A204.1 (cell line): ENCODE measurements at regions not wholly inside any gene's neighbourhood (a gene's known extent, or its start where the extent isn't known, plus 50 kb on each side); places are given as distances from the start of the nearest gene placed in this dataset.
"Not testable (repeated sequence)": the region's sequence is repeated elsewhere in the genome, so short reads cannot be mapped to it uniquely, and the experiment has no call there.

Source experiments
- FAIRE-seq: peaks from 2 replicates; lab custom pipeline; 2012; peaks lifted over from hg19 to GRCh38; lab: Jason Lieb, UNC

DNA sequence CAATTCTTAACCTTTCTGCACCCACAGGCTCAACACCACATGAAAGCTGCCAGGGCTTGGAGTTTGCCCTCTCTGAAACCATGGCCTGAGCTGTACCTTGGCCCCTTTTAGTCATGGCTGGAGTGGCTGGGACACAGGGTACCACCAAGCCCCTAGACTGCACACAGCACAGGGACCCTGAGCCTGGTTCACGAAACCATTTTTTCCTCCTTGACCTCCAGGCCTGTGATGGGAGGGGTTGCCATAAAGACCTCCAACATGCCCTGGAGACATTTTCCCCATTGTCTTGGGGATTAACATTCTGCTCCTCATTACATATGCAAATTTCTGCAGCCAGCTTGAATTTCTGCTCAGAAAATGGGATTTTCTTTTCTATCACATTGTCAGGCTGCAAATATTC is 113.4 kb downstream of the XPNPEP1 start:
- not testable (repeated sequence) for FAIRE-seq

DNA sequence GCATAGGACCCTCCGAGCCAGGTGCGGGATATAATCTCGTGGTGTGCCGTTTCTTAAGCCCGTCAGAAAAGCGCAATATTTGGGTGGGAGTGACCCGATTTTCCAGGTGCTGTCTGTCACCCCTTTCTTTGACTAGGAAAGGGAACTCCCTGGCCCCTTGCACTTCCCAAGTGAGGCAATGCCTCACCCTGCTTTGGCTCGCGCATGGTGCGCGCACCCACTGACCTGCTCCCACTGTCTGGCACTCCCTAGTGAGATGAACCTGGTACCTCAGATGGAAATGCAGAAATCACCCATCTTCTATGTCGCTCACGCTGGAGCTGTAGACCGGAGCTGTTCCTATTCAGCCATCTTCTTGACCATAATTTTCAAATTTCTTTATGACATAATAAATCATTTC is 122.1 kb downstream of the XPNPEP1 start:
- not testable (repeated sequence) for FAIRE-seq

DNA sequence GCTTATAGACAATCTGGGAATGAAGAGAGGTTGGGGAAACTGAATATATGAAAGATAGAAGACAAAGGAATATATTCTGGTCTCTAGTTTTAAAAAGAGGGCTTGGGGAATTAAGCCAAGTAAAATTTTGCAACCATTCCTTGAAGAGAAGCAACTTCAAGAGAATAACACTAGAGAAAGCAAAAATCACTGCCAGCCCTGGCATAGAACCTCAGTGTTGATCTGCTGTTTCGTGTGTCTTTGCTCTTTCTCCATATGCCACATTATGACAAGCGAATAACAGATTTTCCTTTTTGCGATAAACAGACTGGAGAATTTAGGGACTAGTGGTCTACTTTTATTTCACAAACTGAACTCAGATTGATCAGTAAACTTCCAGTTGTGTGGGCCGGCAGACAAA is 132.7 kb downstream of the XPNPEP1 start:
- FAIRE-seq, result no peak

GRCh38 chr10:109784236-109784635 is 139.1 kb downstream of the XPNPEP1 start:
- no peak for FAIRE-seq

GRCh38 chr10:109783286-109783685 is 140.0 kb downstream of the XPNPEP1 start:
- FAIRE-seq, result no peak

GRCh38 chr10:109780997-109781396 is 142.3 kb downstream of the XPNPEP1 start:
- FAIRE-seq, result no peak

DNA sequence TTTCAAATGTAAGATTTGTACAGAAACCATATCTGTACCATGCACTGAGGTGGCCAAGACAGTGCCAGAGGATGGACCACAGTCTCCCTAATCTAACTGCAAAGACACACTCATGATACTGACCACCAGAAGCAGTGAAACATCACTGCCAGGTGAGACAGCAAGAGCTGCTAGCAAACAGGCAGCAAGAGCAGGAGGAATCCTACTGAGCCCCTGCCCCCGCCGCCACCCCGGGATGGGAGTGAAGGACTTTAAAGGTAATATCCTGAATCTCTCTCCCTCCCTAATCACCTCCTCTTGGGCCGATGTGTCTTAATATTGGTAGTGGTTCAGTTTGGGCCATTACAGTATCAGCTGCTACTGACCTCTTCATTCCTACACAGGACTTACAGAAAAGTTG is 144.3 kb downstream of the XPNPEP1 start:
- FAIRE-seq, result no peak

DNA sequence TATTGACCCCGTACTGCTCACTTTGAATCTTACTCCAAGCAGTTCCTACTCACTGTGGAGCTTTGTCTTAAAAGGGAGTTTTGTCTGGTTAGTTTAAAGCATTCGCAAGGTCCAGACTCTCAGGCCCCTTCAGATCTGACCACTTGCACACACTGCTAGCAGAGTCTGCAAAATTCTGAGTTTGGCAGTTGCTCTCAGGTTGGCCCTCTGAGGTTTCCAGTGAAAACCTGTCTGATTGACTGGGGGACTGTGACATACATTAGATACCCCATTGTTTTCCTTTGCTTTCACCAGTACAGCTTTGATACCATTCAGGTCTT is 149.2 kb downstream of the XPNPEP1 start:
- FAIRE-seq, result no peak

DNA sequence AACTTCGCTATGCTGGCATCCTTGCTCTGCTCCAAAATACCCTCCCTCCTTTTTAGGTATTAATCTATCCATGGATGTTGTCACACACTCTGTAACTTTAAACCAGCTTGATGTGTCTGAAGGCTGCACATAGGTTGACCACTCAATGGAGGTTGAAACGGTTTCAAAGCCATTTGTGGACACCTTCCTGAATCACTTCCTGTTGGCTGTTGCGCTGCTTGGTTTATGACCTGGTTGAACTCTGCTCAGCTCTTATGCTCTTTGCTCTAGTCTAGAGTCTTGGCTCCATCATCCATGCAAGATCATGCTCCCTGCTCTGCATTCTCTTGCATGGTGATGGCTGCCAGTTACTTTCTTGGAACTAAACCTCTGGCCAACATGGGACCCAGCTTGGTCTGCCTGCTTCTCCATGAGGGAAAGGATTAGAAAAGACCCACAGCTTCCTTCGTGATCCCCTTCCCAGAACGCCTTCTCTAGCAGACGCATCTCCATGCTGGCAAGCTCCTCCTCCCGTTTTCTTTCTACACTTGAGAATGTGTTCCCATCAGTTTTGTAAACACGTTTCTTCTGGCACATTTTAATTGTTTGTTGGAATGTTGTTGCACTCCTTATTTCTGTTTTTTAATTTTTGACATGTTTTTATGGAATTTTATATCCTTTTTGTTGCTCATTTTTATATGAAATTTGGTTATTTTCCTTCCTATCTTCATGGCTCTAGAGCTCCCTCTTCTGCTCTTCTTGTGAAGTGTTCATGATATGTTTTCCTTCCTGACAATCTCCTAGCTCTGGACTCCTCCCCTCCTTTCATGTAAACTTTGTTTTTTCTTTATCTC is 149.8 kb downstream of the XPNPEP1 start:
- peak; percentile 93 for FAIRE-seq

GRCh38 chr10:109770663-109771062 is 152.6 kb downstream of the XPNPEP1 start:
- FAIRE-seq, result no peak

GRCh38 chr10:109769966-109770365 is 153.3 kb downstream of the XPNPEP1 start:
- FAIRE-seq, result no peak

DNA sequence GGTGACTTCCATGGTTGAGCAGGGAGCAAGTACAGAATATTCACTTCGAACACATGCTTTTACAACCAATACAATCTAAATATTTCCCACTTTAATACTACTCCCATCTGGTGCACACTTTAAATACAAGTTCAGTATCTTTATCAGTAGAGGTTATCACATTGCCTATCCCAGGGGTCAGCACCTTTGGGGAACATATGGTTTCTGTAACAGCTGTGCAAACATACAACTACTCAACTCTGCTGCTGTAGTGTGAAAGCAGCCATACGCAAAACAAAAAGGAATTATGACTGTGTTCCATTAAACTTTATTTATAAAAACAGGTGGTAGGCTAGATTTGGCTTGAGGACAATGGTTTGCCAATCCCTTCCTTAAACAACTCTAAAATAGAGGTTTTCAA is 157.5 kb downstream of the XPNPEP1 start:
- no peak for FAIRE-seq

GRCh38 chr10:109762555-109762954 is 160.8 kb downstream of the XPNPEP1 start:
- no peak for FAIRE-seq

DNA sequence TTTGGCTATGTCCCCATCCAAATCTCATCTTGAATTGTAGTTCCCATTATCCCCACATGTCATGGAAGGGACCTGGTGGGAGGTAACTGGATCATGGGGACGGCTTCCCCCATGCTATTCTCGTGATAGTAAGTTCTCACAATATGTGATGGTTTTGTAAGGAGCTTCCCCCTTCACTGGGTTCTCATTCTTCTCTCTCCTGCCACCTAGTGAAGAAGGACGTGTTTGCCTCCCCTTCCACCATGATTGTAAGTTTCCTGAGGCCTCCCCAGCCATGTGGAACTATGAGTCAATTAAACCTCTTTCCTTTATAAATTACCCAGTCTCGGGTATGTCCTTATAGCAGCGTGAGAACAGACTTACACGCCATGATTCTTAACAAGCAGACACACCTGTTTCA is 165.6 kb downstream of the XPNPEP1 start:
- not testable (repeated sequence) for FAIRE-seq

DNA sequence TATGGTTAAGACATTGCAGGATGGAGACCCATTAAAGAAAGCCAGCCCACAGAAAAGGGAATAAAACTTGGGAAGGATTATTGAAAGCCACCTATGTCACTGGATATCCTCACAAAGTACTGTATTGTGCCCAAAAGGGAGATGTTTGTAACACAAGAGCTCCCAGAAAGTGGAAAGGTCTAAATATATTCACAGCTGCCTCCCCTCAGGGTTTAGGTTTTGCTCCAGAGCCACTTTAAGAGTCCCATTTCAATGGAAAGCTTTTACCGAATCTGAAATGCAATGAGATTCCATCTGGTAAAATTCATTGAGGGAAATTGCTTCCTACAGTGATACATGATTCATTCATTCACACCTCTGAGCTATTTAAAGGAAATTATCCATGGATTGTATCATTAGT is 176.4 kb downstream of the XPNPEP1 start:
- FAIRE-seq, result no peak

DNA sequence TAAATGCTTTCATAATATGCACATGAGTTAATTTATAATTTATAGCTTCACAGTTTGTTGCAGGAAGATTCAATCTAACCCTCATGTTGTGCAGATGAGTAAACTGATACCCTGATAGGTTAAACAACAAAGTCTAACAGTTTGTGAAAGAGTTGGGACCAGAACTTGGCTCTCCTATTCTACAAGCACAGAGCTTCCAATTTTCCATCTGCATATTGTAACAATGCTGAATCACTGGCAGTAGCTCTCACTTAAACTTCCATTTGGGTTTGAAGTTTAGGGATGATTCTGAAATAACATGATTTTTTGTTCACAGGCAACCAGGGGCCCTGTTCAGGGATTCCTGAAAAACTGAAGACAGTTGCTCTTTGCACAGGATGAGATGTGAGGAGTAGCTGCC is 179.3 kb downstream of the XPNPEP1 start:
- no peak for FAIRE-seq

GRCh38 chr10:109743574-109743973 is 179.7 kb downstream of the XPNPEP1 start:
- FAIRE-seq, result no peak

GRCh38 chr10:109743146-109743545 is 180.2 kb downstream of the XPNPEP1 start:
- FAIRE-seq, result no peak

- no peak for FAIRE-seq
These were observed 181.6 kb downstream of the XPNPEP1 start for GRCh38 chr10:109741712-109742111.

DNA sequence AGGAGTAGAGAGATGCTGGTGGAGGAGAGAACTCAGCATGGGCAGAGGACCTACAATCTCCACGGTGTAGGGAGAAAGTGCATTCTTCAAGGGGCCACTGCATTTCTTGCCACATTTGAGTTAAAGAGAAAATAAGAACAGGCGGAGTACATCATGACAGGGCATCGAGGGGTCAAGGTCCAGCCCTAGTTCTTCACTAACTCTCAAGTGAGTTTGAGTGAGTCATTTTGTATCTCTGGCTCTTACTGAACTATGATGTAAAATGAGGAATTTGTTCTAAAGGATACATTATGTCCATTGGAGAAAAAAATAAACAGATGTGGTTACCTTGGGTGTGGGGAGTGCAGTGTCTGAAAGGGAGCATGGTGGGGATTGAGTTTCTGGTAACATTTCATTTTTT is 182.9 kb downstream of the XPNPEP1 start:
- no peak for FAIRE-seq

- no peak for FAIRE-seq
These were observed 185.7 kb downstream of the XPNPEP1 start for GRCh38 chr10:109737626-109738025.

DNA sequence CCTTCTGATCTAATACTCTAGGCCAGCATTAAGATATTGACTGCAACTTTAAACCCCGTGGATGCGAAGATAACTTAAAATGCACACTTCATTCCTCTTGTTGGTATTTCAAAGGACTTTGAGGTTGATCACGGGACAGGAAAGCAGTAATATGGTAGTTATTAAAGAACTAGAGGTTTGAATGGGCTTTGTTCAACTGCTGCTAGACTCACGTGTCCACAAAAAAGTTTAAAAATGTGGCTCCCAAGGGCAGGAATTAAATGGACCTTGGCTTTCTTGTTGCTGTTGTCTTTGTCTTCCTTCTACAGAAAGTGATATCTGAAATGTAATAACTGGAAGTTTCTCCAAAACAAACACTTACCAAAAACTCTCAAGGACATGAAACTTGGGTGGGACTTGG is 186.3 kb downstream of the XPNPEP1 start:
- no peak for FAIRE-seq

- no peak for FAIRE-seq
These were observed 187.5 kb downstream of the XPNPEP1 start for GRCh38 chr10:109735776-109736175.

DNA sequence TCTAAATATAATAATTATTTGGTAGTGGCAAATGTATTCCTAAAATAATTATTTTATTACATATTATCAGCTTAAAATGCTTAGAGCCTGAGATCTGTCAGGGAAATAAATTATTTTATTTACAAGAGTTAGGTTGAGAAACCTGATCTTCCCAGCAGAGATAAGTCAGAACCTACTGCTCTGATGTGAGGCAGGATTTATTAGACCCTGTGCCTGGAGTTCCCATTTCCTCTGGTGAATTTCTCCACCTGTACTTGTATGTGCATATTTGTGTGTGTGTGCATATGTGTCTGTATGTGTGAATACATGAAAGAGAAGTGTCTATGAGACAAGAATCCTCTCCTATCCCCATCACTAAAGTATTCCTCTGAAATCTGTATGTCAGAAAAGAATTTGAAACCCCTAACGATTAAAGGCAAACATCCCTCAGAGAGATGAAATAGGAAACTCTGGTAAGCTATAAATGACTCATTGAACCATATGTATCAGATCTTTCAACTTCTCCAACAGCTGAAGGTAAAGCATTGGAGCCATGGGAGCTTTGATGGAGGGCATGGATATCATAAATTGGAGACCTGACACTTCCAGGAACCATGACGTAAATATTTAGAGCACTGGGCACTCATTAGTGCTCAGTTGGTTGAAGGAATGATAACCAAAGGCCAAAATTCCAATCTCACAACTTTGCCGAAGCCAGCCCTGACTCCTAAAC is 190.9 kb downstream of the XPNPEP1 start:
- FAIRE-seq, result no peak
